Fibroblast of skin of left quadriceps (primary cell): ENCODE measurements at regions not wholly inside any gene's neighbourhood (a gene's known extent, or its start where the extent isn't known, plus 50 kb on each side); places are given as distances from the start of the nearest gene placed in this dataset.
"Not testable (repeated sequence)": the region's sequence is repeated elsewhere in the genome, so short reads cannot be mapped to it uniquely, and the experiment has no call there.

Source experiments
- DNase-seq, 2 experiments: peaks; one replicate each; pipeline ENCODE4 v3.0.0-alpha.2; 2013; ENCODE audit warnings: low read depth in 2 of 2

GRCh38 chr6:10180138-10181074 is 234.5 kb downstream of the TFAP2A start:
- DNase-seq, result no peak

- DNase-seq, result no peak
Measured at GRCh38 chr6:10177704-10178103, 237.2 kb downstream of the TFAP2A start.

GRCh38 chr6:10175362-10175761 is 239.5 kb downstream of the TFAP2A start:
- DNase-seq, result no peak

- DNase-seq, result no peak
Measured at GRCh38 chr6:10174761-10175160, 240.1 kb downstream of the TFAP2A start.

GRCh38 chr6:10174056-10174455 is 240.8 kb downstream of the TFAP2A start:
- DNase-seq, result no peak

- not testable (repeated sequence) for DNase-seq
Measured at GRCh38 chr6:10171706-10172105, 243.2 kb downstream of the TFAP2A start.

- no peak for DNase-seq
Measured at GRCh38 chr6:10170816-10171215, 244.1 kb downstream of the TFAP2A start.

GRCh38 chr6:10166031-10166430 is 248.8 kb downstream of the TFAP2A start:
- no peak for DNase-seq

- DNase-seq, result no peak
Measured at GRCh38 chr6:10163203-10163962, 251.5 kb downstream of the TFAP2A start.

- no peak for DNase-seq
Measured at GRCh38 chr6:10156875-10157274, 258.0 kb downstream of the TFAP2A start.

GRCh38 chr6:10154251-10154650 is 260.6 kb downstream of the TFAP2A start:
- no peak for DNase-seq

GRCh38 chr6:10151144-10151915 is 263.5 kb downstream of the TFAP2A start:
- no peak for DNase-seq

GRCh38 chr6:10149603-10150002 is 265.3 kb downstream of the TFAP2A start:
- DNase-seq, result no peak

GRCh38 chr6:10146715-10147451 is 268.0 kb downstream of the TFAP2A start:
- DNase-seq, result no peak

GRCh38 chr6:10144772-10145171 is 270.1 kb downstream of the TFAP2A start:
- no peak for DNase-seq

- DNase-seq, result no peak
Measured at GRCh38 chr6:10141746-10142443, 273.0 kb downstream of the TFAP2A start.

- no peak for DNase-seq
Measured at GRCh38 chr6:10140824-10141223, 274.1 kb downstream of the TFAP2A start.

GRCh38 chr6:10140136-10140535 is 274.7 kb downstream of the TFAP2A start:
- no peak for DNase-seq

GRCh38 chr6:10138917-10139316 is 276.0 kb downstream of the TFAP2A start:
- DNase-seq, result no peak

GRCh38 chr6:10136636-10137035 is 278.2 kb downstream of the TFAP2A start:
- DNase-seq, result no peak

GRCh38 chr6:10134185-10134584 is 280.7 kb downstream of the TFAP2A start:
- not testable (repeated sequence) for DNase-seq
